ENCODE measurements at regions not wholly inside any gene's neighbourhood (a gene's known extent, or its start where the extent isn't known, plus 50 kb on each side); places are given as distances from the start of the nearest gene placed in this dataset.

- no peak for TF ChIP-seq CTCF (IDR thresholded peaks at IDR 0.05; ENCODE audit: borderline replicate concordance, extremely low read depth, low read length, poor library complexity, severe bottlenecking)
- no peak for TF ChIP-seq EZH2 (IDR thresholded peaks at IDR 0.05; ENCODE audit: borderline replicate concordance, low read depth, low read length, severe bottlenecking)
Measured at GRCh38 chr4:181504924-181505323, 738.3 kb upstream of the TENM3 start.
